ENCODE measurements at regions not wholly inside any gene's neighbourhood (a gene's known extent, or its start where the extent isn't known, plus 50 kb on each side); places are given as distances from the start of the nearest gene placed in this dataset.

DNA sequence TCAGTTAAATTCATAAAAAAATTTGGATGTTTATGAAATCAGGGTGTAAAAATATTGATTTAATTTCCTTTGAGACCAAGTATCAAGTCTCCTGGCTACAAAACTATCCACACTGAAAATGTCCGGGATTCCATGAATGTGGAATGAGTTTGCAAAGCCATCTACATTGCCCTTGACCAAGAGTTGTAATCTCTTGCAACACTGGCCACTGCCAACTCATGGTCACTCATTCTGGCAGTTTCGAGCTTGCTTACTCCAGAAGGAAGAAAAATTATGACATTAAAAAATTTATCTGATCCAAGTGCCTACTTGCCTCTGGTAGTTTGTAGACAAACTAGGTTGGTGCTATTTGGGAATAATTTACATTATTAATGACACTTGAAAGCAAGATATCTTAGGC, 84.2 kb downstream of the NPY start:
- WGBS, 2 donors, result 85 to 90% methylated on average over 2 of the region's 2 CpGs
- no peak for TF ChIP-seq CTCF (IDR thresholded peaks at IDR 0.05)
- TF ChIP-seq POLR2A (IDR thresholded peaks at IDR 0.05), result no peak

GRCh38 chr7:24370541-24370940, 86.6 kb downstream of the NPY start:
- Histone ChIP-seq H3K36me3 (no peaks in the 10 kb centered on the region), H3K27ac (no peak overlapping the region), H3K4me1 (no peaks in the 10 kb centered on the region), H3K9me3 (no peaks in the 10 kb centered on the region), H3K4me3 (replicated peaks in 1 of 3) (no peak overlapping the region), H3K27me3 (no peaks in the 10 kb centered on the region)
- no peak for DNase-seq
- no peak for TF ChIP-seq CTCF (IDR thresholded peaks at IDR 0.05)
- TF ChIP-seq POLR2A (IDR thresholded peaks at IDR 0.05), result no peak
- WGBS, 2 donors, result 78 to 82% methylated on average over 5 of the region's 5 CpGs
- intact Hi-C loops (cut with DNase I), result no loop called here

More for the DNA sequence above, 84.2 kb downstream of the NPY start:
- DNase-seq, result no peak
- Histone ChIP-seq H3K4me3 (replicated peaks in 1 of 3) (no peak overlapping the region), H3K9me3 (no peaks in the 10 kb centered on the region), H3K27me3 (no peaks in the 10 kb centered on the region), H3K36me3 (no peaks in the 10 kb centered on the region), H3K27ac (no peak overlapping the region), H3K4me1 (no peaks in the 10 kb centered on the region)
- intact Hi-C loops (cut with DNase I), result no loop called here

DNA sequence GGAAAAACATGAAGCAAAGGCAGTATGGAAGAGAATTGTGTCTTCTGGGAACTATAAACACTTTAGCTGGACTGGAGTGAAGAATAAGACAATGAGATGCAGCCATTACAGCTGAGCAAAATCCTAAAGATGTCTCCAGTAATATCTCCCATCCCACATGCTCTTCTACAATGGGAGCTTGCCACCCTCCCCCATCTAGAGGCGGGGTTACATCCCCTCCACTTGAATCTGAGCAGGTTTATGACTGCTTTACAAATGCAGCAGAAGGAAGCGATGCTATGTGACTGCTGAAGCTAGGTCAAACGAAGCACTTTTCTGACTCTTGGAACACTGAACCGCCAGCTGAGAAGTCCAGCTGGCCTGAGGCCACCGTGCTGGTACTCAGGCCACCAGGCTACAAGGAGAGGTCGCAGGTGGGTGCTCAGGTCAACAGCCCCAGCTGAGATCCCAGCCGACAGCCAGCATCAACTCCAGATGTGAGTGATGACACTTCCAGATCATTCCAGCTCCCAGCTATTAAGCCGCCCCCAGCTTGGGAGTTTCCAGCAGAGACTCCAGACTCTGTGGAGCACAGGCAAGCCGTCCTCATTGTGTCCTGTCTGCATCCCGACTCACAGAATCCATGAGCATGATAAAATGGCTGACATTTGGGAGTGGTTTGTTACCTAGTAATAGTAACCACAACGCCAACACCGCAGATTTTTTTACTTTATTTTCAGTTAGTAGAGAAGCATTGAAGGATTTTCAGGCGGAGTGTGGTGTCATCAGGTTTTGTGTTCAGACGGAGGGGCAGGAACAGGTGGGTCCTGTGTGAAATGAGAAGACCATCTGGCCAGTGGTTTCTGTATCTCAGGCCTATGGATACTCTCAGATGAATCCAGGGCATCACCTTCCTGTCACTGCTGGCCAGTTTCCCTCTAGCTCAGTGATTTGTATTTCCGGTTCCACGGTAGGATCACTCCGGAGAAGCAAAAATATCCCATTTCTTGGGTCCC, 89.3 kb downstream of the NPY start:
- DNase-seq, result peak in 1 of 2 donors; percentile 6
- WGBS, 2 donors, result 67 to 80% methylated on average over 15 to 16 of the region's 17 CpGs
- no peaks in the 10 kb centered on the region for H3K27me3 ChIP-seq
- no peak overlapping the region for H3K27ac ChIP-seq
- TF ChIP-seq CTCF (IDR thresholded peaks at IDR 0.05) (no peak), POLR2A (IDR thresholded peaks at IDR 0.05) (no peak)
- intact Hi-C loops (cut with DNase I), result no loop called here
- H3K9me3 ChIP-seq, result no peaks in the 10 kb centered on the region
- H3K36me3 ChIP-seq, result no peaks in the 10 kb centered on the region
- no peaks in the 10 kb centered on the region for H3K4me1 ChIP-seq
- no peak overlapping the region for H3K4me3 ChIP-seq (replicated peaks in 1 of 3)

GRCh38 chr7:24378871-24379616, 95.1 kb downstream of the NPY start:
- Histone ChIP-seq H3K27ac (no peak overlapping the region), H3K36me3 (no peaks in the 10 kb centered on the region), H3K27me3 (no peaks in the 10 kb centered on the region), H3K9me3 (no peaks in the 10 kb centered on the region), H3K4me3 (replicated peaks in 1 of 3) (no peak overlapping the region), H3K4me1 (no peaks in the 10 kb centered on the region)
- 73 to 88% methylated on average over 8 of the region's 8 CpGs for WGBS, 2 donors
- intact Hi-C loops (cut with DNase I), result no loop called here
- no peak for DNase-seq
- no peak for TF ChIP-seq POLR2A (IDR thresholded peaks at IDR 0.05)
- TF ChIP-seq CTCF (IDR thresholded peaks at IDR 0.05), result no peak

Measured in thyroid gland (tissue), 4 donors.